H1 (cell line): ENCODE measurements at regions not wholly inside any gene's neighbourhood (a gene's known extent, or its start where the extent isn't known, plus 50 kb on each side); places are given as distances from the start of the nearest gene placed in this dataset.

Experiments
- BCL11A ChIP-seq, 2 experiments: IDR thresholded peaks; one replicate each; pipeline ENCODE4 v1.6.1; 2011; ENCODE audit warnings: low read depth in 2 of 2, low read length in 2 of 2, mild to moderate bottlenecking in 2 of 2
- BRCA1 ChIP-seq: IDR thresholded peaks from 2 replicates; pipeline ENCODE4 v1.6.1; 2012; ENCODE audit warnings: low read depth, low read length, improper control_type of control experiment
- CBX8 ChIP-seq: fragments of 300-800, 300-1000 bp; sonication (generic); IDR thresholded peaks from 2 replicates; pipeline ENCODE4 v1.7.1; 2016; ENCODE audit warnings: low read depth, low read length, borderline replicate concordance
- CHD1 ChIP-seq: IDR thresholded peaks from 2 replicates; pipeline ENCODE4 v1.6.1; 2012; ENCODE audit warnings: low read depth, low read length, improper control_type of control experiment
- CREB1 ChIP-seq: IDR thresholded peaks from 2 replicates; pipeline ENCODE4 v1.6.1; 2012; ENCODE audit warnings: inconsistent platforms
- EGR1 ChIP-seq: IDR thresholded peaks from 2 replicates; pipeline ENCODE4 v1.6.1; 2011; ENCODE audit warnings: low read depth, low read length, borderline replicate concordance
- NANOG ChIP-seq: IDR thresholded peaks from 2 replicates; pipeline ENCODE4 v1.6.1; 2011; ENCODE audit warnings: low read length, low read depth, mild to moderate bottlenecking, inconsistent platforms; ENCODE audit not compliant: insufficient read depth, poor library complexity, severe bottlenecking
- POLR2AphosphoS5 ChIP-seq: IDR thresholded peaks from 2 replicates; pipeline ENCODE4 v1.6.1; 2011; ENCODE audit warnings: low read depth, low read length
- POU5F1 ChIP-seq: IDR thresholded peaks from 2 replicates; pipeline ENCODE4 v1.6.1; 2011; ENCODE audit warnings: low read depth, mild to moderate bottlenecking, low read length, moderate library complexity
- YY1 ChIP-seq: IDR thresholded peaks from 2 replicates; pipeline ENCODE4 v1.6.1; 2011; ENCODE audit warnings: low read depth, mild to moderate bottlenecking, low read length

- TF ChIP-seq BRCA1 (no peak), CREB1 (no peak), POU5F1 (no peak), POLR2AphosphoS5 (no peak), NANOG (no peak), CBX8 (no peak), CHD1 (no peak), YY1 (no peak), BCL11A (IDR thresholded peaks at IDR 0.05; ENCODE audit: low read depth in 2 of 2, low read length in 2 of 2) (no peak), EGR1 (no peak)
Observed at GRCh38 chr17:22469101-22469880, 777.0 kb downstream of the KCNJ18 start (continued).
